HUES6 (cell line): ENCODE measurements at regions not wholly inside any gene's neighbourhood (a gene's known extent, or its start where the extent isn't known, plus 50 kb on each side); places are given as distances from the start of the nearest gene placed in this dataset.

Experiments used
- H3K27ac ChIP-seq: 2 replicates; pipeline ENCODE4 v1.7.0; 2013; ENCODE audit warnings: low read depth, mild to moderate bottlenecking, low read length, inconsistent platforms
- H3K27me3 ChIP-seq: 2 replicates; pipeline ENCODE4 v1.6.1; 2013; ENCODE audit warnings: low read length; ENCODE audit not compliant: control insufficient read depth, insufficient read depth
- H3K36me3 ChIP-seq: 2 replicates; pipeline ENCODE4 v1.6.1; 2013; ENCODE audit warnings: low read length; ENCODE audit not compliant: control insufficient read depth, insufficient read depth
- H3K4me1 ChIP-seq: 2 replicates; pipeline ENCODE4 v1.6.1; 2013; ENCODE audit warnings: low read length; ENCODE audit not compliant: control insufficient read depth, insufficient read depth
- H3K4me3 ChIP-seq: 2 replicates; pipeline ENCODE4 v1.5.1; 2013; ENCODE audit warnings: low read depth, low read length
- H3K9ac ChIP-seq: one replicate; pipeline ENCODE4 v1.6.1; 2013; ENCODE audit warnings: mild to moderate bottlenecking, low read length
- H3K9me3 ChIP-seq: 2 replicates; pipeline ENCODE4 v1.6.1; 2013; ENCODE audit warnings: low read depth, low read length; ENCODE audit not compliant: control insufficient read depth, insufficient read depth

DNA sequence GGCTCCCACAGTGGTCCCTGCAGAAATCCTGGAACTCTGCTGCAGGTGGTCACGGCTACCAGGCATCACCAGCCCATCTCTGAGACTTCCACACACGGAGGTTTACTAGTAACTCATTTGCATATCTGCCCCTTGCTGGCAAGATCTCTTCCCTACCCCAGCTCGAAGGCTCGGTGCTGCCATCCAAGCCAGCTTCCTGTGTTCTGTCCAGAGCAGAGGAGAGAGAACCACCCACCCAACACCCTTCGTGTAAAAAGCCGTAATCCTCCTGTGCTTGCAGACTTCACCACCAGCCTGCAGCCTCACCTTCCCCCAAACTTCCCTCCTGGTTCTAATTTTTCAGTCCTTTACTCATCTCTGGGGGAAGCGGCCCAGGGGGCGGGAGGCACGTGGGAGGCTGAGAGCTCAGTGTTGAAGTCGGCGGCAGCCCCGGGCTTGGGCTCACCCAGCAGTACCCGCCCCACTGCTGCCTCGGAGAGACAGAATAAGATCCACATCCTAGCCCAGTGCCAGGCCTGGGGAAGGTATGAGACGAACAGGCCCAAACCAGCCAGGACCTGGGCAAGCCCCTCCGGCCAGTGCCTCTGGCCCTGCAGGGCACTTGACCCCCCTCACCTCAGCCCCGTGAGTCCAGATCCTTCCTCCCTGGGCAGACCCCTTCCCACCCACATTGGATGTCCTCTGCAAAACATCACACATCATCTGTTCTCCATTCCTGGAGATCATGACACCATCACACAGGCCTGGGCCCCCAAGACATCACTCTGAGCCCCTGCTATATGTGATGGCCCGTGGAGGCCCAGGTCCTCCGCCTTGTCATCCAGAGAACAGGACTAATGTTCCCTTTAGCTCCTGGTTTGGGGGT lies 145.8 kb upstream of the ID2 start:
- Histone ChIP-seq H3K27ac (no peak overlapping the region), H3K9ac (no peak overlapping the region), H3K27me3 (no peaks in the 10 kb centered on the region), H3K4me3 (no peak overlapping the region), H3K4me1 (peaks cover 26% of the 10 kb centered on the region; the same call in 1 of the 2 replicates), H3K9me3 (peaks cover 9% of the 10 kb centered on the region), H3K36me3 (no peaks in the 10 kb centered on the region)

DNA sequence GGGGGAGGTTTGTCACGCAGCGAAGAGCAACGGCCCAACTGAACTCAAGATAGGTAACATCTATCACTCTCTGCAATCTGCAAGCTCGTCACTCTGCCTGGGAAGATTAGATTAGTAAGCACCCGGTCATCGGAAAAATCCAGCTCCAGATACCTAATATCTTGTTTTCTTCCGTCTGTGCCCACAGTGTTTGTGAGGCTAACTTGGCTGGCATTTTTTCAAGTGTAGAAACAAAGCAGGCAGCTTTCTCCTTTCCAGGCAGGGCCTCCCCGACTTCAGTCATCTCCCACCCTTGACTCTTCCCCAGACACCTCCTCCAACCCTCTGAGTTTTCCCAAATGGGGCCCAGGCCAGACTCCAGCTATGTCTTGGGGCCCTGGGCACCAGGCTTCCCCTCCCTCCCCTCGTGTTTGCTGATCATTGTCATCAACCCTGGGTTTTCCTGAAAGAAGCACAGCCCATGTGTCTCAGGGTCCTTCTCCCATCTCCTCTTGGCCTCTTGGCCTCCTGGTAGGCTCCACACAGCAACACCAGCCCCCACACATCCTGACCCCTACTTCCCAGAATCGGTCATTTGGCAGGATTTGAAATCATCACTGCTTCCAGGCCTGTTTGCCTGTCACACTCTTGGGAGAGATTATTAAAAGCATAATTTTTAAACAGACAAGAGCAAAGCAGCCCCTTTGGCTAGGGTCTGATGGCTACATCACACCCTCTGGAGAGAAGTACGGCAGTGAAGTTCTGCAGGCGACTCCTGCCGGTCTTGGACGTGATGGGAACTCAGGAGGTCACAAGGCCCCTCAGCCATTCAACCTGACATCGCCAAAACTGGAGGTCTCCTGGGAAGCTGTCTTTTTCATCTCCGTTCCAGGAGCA lies 144.9 kb upstream of the ID2 start:
- peaks cover 26% of the 10 kb centered on the region; the same call in 1 of the 2 replicates for H3K4me1 ChIP-seq
- H3K4me3 ChIP-seq = no peak overlapping the region
- H3K36me3 ChIP-seq = no peaks in the 10 kb centered on the region
- no peak overlapping the region for H3K27ac ChIP-seq
- H3K27me3 ChIP-seq = no peaks in the 10 kb centered on the region
- peaks cover 2% of the 10 kb centered on the region; the same call in 1 of the 2 replicates for H3K9me3 ChIP-seq
- H3K9ac ChIP-seq = no peak overlapping the region

DNA sequence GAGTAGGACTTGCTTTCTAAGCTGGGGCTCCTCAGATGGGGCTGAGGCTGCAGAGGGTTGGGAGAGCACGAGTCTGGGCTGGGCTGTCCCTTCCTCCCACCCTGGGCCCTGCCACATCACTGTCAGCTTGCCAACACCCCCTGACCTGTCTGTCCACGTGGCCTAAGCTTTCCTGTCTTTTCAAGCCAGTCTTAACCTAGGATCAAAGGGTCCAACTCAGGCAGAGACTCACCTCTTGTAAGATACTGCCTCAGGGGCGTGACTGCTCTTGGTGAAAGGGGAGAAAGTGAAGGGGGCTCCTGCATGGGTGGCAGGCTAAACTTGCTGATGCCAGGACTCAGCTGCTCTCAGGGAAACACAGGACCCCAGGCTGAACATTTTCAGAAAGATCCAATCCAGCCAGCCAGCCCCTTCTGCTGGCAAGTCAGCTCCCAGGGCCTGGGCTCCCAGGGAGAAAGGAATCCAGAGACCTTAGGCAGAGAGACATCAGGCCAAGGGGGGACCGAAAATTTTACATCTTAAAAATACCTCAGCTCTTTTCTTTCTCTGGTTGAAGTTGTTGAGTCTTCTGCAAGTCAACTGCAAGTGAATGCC lies 144.2 kb upstream of the ID2 start:
- H3K36me3 ChIP-seq = no peaks in the 10 kb centered on the region
- peaks cover 26% of the 10 kb centered on the region; the same call in 1 of the 2 replicates for H3K4me1 ChIP-seq
- no peak overlapping the region for H3K4me3 ChIP-seq
- no peaks in the 10 kb centered on the region for H3K9me3 ChIP-seq
- H3K9ac ChIP-seq = no peak overlapping the region
- no peak overlapping the region for H3K27ac ChIP-seq
- no peaks in the 10 kb centered on the region for H3K27me3 ChIP-seq

DNA sequence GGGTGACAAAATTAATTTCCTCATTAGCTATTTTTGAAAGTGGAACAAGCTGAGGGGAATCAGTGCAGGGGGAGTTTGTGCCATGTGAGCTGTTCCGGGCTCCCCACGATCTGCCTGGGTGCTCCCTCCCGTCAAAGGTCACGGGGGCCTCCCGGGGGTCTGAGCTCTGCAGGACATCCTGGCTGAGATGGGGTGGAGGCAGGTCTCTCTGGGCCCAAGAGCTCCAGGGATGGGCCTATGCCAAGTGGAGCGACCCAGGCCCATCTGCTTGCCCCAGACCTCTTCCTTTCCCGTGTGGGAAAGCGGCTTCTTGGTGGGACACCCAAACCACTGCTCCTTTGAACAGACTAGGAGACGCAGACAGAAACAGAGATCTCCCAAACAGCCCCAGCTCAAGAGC lies 143.3 kb upstream of the ID2 start:
- Histone ChIP-seq H3K9ac (no peak overlapping the region), H3K4me1 (peaks cover 26% of the 10 kb centered on the region; the same call in 1 of the 2 replicates), H3K27me3 (no peaks in the 10 kb centered on the region)

DNA sequence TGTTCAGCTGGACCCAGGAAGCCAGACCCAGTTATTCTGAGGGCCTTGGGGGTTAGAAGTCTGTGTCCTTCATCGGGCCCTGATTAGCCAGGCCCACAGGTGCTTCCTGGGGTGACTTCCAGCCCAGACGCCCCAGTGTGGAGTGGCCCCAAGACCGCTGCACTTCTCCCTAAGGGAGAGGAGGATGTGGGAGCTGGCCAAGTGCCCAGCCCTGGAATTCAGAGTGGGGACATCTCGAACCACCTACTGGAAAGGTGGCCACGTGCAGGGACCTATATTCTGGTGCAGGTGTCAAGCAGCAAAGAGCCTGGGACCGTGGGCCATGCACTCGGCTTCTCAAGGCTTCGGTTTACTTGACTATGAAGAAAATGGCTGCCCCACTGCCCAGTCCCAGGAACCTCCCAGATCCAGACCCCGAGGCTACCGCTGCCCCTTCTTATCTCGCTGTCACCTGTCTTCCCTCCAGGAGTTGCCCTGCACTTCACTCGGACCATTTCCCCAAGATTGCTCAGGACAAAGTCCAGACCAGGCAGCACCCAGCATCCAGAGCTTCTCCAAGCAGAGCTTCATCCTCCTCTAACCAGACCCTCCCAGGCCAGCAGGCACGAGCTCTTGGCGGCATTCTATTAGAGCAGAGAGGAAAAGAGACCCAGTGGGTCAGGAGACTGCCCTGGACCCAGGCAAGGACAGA lies 142.8 kb upstream of the ID2 start:
- Histone ChIP-seq H3K27ac (no peak overlapping the region), H3K4me1 (peaks cover 26% of the 10 kb centered on the region; the same call in 1 of the 2 replicates), H3K36me3 (no peaks in the 10 kb centered on the region), H3K9me3 (no peaks in the 10 kb centered on the region), H3K4me3 (no peak overlapping the region), H3K27me3 (no peaks in the 10 kb centered on the region), H3K9ac (no peak overlapping the region)

More for the DNA sequence above, 143.3 kb upstream of the ID2 start:
- Histone ChIP-seq H3K36me3 (no peaks in the 10 kb centered on the region), H3K4me3 (no peak overlapping the region), H3K27ac (no peak overlapping the region), H3K9me3 (no peaks in the 10 kb centered on the region)

DNA sequence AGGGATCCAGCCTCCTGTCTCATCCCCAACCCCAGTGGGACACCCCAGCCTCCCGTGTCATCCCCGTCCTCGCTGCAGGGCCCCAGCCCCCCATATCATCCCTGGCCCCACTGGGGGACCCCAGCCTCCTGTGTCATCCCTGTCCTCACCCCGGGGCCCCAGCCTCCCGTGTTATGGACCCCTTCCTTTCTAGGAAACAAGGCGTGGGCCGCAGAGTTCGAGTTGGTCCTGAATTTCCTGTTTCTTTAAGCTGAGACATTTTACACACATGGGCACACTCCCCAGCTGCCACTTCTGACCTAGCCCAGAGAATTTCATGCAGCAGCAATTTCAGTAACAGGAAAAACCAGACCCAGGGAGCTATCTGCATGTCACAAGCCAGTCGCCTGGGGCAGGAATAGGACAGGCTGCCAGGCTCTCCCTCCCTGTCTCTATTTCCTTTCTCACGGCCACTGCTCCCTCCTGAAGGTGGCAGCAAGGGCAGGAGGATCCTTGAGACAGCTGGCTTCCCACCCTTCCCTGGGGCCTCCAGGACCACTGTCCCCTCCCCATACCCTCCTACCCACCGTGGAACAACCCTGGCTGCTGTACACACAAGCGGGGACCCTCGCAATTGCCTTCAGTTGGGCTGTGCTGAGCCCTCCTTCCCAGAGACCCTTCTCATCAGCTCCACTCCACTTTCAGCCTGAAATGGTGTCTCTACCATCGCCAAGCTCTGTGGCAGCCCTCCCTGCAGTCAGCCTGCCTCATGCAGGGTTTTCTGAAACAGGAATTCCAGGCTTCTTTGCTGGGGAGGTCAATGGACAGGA lies 141.9 kb upstream of the ID2 start:
- no peaks in the 10 kb centered on the region for H3K9me3 ChIP-seq
- peaks cover 24% of the 10 kb centered on the region; the same call in 1 of the 2 replicates for H3K4me1 ChIP-seq
- H3K27ac ChIP-seq = no peak overlapping the region
- no peaks in the 10 kb centered on the region for H3K36me3 ChIP-seq
- no peak overlapping the region for H3K4me3 ChIP-seq
- no peaks in the 10 kb centered on the region for H3K27me3 ChIP-seq
- H3K9ac ChIP-seq = no peak overlapping the region

DNA sequence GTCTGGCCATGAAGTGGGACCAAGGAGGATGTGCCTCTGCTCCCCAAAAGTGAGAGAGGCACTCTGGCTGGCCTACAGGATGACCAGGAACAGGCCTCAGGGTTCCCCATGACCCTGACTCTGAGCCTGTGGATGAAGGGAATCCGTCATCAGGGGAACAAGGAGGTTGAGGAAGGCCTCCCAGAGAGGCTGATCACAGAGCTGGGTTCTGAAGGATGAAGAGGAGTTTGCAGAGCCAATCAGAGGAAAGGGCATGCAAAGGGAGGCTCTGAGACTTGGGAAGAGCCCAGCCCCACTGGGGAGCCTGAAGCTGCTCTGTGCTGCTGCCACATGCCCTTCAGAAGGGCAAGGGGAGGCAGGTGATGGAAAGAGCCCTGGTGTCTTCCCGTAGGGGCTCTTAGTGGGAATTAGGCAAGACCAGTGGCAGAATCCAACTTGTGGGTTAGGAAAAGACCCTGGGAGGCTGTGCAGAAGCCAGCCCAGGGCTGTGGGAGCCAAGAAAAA lies 141.3 kb upstream of the ID2 start:
- Histone ChIP-seq H3K4me3 (no peak overlapping the region), H3K27ac (no peak overlapping the region), H3K9me3 (no peaks in the 10 kb centered on the region), H3K36me3 (no peaks in the 10 kb centered on the region), H3K27me3 (no peaks in the 10 kb centered on the region), H3K4me1 (peaks cover 17% of the 10 kb centered on the region; the same call in 1 of the 2 replicates), H3K9ac (no peak overlapping the region)

DNA sequence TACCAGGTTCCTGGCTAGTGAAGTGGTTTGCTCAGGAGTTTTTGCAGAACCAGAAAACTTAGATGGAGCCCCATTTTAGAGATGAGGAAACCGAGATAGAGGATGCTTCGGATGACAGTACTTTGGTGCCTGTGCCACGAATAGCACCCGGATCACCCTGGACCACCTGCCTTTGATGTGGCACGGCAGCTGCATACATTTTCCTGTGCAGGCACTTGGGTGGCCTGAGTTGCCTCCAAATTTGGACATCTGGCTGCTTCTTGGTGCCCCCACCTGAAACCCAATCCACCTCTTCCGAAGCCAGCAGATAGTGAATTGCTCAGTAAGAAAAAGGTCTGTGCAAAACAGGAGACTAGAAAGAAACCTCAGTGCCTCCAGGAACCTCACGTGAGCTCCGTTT lies 140.6 kb upstream of the ID2 start:
- peaks cover 13% of the 10 kb centered on the region; the same call in 1 of the 2 replicates for H3K4me1 ChIP-seq
- H3K36me3 ChIP-seq = no peaks in the 10 kb centered on the region
- H3K4me3 ChIP-seq = no peak overlapping the region
- no peak overlapping the region for H3K9ac ChIP-seq
- H3K27me3 ChIP-seq = no peaks in the 10 kb centered on the region
- H3K9me3 ChIP-seq = no peaks in the 10 kb centered on the region
- no peak overlapping the region for H3K27ac ChIP-seq

DNA sequence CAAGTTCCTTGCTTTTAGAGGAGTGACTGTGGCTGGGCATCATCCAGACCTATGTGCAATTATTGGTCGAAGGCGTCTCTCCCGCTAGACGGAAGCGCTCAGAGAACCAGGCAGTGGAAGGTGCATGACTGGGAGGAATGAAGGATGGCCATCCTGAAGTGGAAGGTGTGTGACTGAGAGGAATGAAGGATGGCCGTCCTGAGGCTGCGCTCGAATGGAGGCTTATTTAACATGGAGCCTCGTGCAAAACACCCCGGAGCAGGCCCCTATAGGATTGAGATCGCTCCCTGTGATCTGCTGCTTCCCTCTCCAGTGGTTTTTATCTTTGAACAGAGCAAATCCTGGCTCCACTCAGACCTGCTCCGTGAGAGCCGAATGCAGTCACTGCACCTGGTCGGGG lies 140.2 kb upstream of the ID2 start:
- Histone ChIP-seq H3K9ac (no peak overlapping the region), H3K27ac (no peak overlapping the region), H3K36me3 (no peaks in the 10 kb centered on the region), H3K9me3 (no peaks in the 10 kb centered on the region), H3K27me3 (no peaks in the 10 kb centered on the region), H3K4me3 (no peak overlapping the region), H3K4me1 (peaks cover 13% of the 10 kb centered on the region; the same call in 1 of the 2 replicates)
